ENCODE measurements at regions not wholly inside any gene's neighbourhood (a gene's known extent, or its start where the extent isn't known, plus 50 kb on each side); places are given as distances from the start of the nearest gene placed in this dataset.
"Not testable (repeated sequence)": the region's sequence is repeated elsewhere in the genome, so short reads cannot be mapped to it uniquely, and the experiment has no call there.

GRCh38 chr17:45585794-45586650 lies 95.5 kb upstream of the PLEKHM1 start:
- not testable (repeated sequence) for DNase-seq (ENCODE audit: low read depth in 2 of 2)

GRCh38 chr17:45586651-45586934 lies 96.1 kb upstream of the PLEKHM1 start:
- not testable (repeated sequence) for DNase-seq (ENCODE audit: low read depth in 2 of 2)

GRCh38 chr17:45592433-45592923 lies 102.0 kb upstream of the PLEKHM1 start:
- DNase-seq (ENCODE audit: low read depth in 2 of 2) = peak; percentile 56 to 64

- not testable (repeated sequence) for DNase-seq (ENCODE audit: low read depth in 2 of 2)
Measured at GRCh38 chr17:45596347-45596746, 105.8 kb upstream of the PLEKHM1 start.

- DNase-seq (ENCODE audit: low read depth in 2 of 2) = not testable (repeated sequence)
Measured at GRCh38 chr17:45600052-45601012, 109.8 kb upstream of the PLEKHM1 start.

GRCh38 chr17:45601013-45601412 lies 110.5 kb upstream of the PLEKHM1 start:
- not testable (repeated sequence) for DNase-seq (ENCODE audit: low read depth in 2 of 2)

GRCh38 chr17:45601605-45602539 lies 111.4 kb upstream of the PLEKHM1 start:
- DNase-seq (ENCODE audit: low read depth in 2 of 2) = not testable (repeated sequence)

GRCh38 chr17:45605751-45606150 lies 115.2 kb upstream of the PLEKHM1 start:
- not testable (repeated sequence) for DNase-seq (ENCODE audit: low read depth in 2 of 2)

GRCh38 chr17:45619984-45620405 lies 129.5 kb upstream of the PLEKHM1 start:
- DNase-seq (ENCODE audit: low read depth in 2 of 2) = peak; percentile 65 to 85

GRCh38 chr17:45620468-45620867 lies 129.9 kb upstream of the PLEKHM1 start:
- DNase-seq (ENCODE audit: low read depth in 2 of 2) = not testable (repeated sequence)

GRCh38 chr17:45621087-45621486 lies 130.6 kb upstream of the PLEKHM1 start:
- not testable (repeated sequence) for DNase-seq (ENCODE audit: low read depth in 2 of 2)

GRCh38 chr17:45622295-45622694 lies 131.8 kb upstream of the PLEKHM1 start:
- not testable (repeated sequence) for DNase-seq (ENCODE audit: low read depth in 2 of 2)

- no peak for DNase-seq (ENCODE audit: low read depth in 2 of 2)
Measured at GRCh38 chr17:45628019-45628418, 137.5 kb upstream of the PLEKHM1 start.

GRCh38 chr17:45631941-45632340 lies 141.4 kb upstream of the PLEKHM1 start:
- DNase-seq (ENCODE audit: low read depth in 2 of 2) = no peak

- no peak for DNase-seq (ENCODE audit: low read depth in 2 of 2)
Measured at GRCh38 chr17:45639297-45639849, 144.7 kb upstream of the CRHR1 start.

- DNase-seq (ENCODE audit: low read depth in 2 of 2) = peak; percentile 30 to 59
Measured at GRCh38 chr17:45640141-45640850, 143.8 kb upstream of the CRHR1 start.

- DNase-seq (ENCODE audit: low read depth in 2 of 2) = no peak
Measured at GRCh38 chr17:45641541-45641940, 142.6 kb upstream of the CRHR1 start.

- no peak for DNase-seq (ENCODE audit: low read depth in 2 of 2)
Measured at GRCh38 chr17:45643591-45643990, 140.5 kb upstream of the CRHR1 start.

- DNase-seq (ENCODE audit: low read depth in 2 of 2) = not testable (repeated sequence)
Measured at GRCh38 chr17:45644637-45645036, 139.5 kb upstream of the CRHR1 start.

GRCh38 chr17:45645330-45645729 lies 138.8 kb upstream of the CRHR1 start:
- no peak for DNase-seq (ENCODE audit: low read depth in 2 of 2)

All from stimulated activated CD4-positive, alpha-beta T cell treated with anti-CD3 and anti-CD28 coated beads, Interleukin-15, amount 100 ng/mL, for 48 hours (primary cell).